Left lung (tissue), 4 donors: ENCODE measurements at regions not wholly inside any gene's neighbourhood (a gene's known extent, or its start where the extent isn't known, plus 50 kb on each side); places are given as distances from the start of the nearest gene placed in this dataset.

Experiments used
- ATAC-seq: fragments of 200-7000 bp; cut with Tn5 transposase; one replicate; pipeline ENCODE4 v1.9.1; 2020; ENCODE audit warnings: moderate library complexity
- DNase-seq, 4 donors: peaks; one replicate each; pipeline ENCODE4 v3.0.0-alpha.2; 2013 to 2020
- H3K27ac ChIP-seq, 2 donors: fragments of 200-600 bp; sonication (generic) in 1 of 2; one replicate each; pipeline versions ENCODE4 v1.5.0 to v1.8.0; 2020 to 2021
- H3K27me3 ChIP-seq, 2 donors: fragments of 200-600 bp; sonication (generic) in 1 of 2; one replicate each; pipeline versions ENCODE4 v1.5.0 to v1.8.0; 2020 to 2021
- H3K36me3 ChIP-seq, 2 donors: fragments of 200-600 bp; sonication (generic) in 1 of 2; one replicate each; pipeline versions ENCODE4 v1.5.0 to v1.8.0; 2020 to 2021
- H3K4me1 ChIP-seq, 2 donors: fragments of 200-600 bp; one replicate each; pipeline ENCODE4 v1.8.0; 2021
- H3K4me3 ChIP-seq, 2 donors: fragments of 200-600 bp; sonication (generic) in 1 of 2; one replicate each; pipeline versions ENCODE4 v1.5.0 to v1.8.0; 2020 to 2021; ENCODE audit warnings: mild to moderate bottlenecking in 1 of 2
- H3K9me3 ChIP-seq, 2 donors: fragments of 200-600 bp; sonication (generic) in 1 of 2; one replicate each; pipeline versions ENCODE4 v1.5.0 to v1.8.0; 2020 to 2021
- CTCF ChIP-seq, 2 donors: fragments of 200-600 bp; sonication (generic) in 1 of 2; IDR thresholded peaks; one replicate each; pipeline versions ENCODE4 v1.5.0 to v1.8.0; 2021; ENCODE audit warnings: antibody characterized with exemption in 2 of 2
- intact Hi-C, 2 donors: fragments of 100-400 bp; cut with DNase I; formaldehyde crosslinking; loops; one replicate each; pipeline versions ENCODE4 v1.11.2 to v1.14.2; 2022
- donor health status: DM: no; HTN: yes; CAD: no.
- donor health status: DM: no; HTN: no; CAD: no.

- no peaks in the 10 kb centered on the region for H3K36me3 ChIP-seq
- TF ChIP-seq CTCF (IDR thresholded peaks at IDR 0.05), result no peak
- H3K4me3 ChIP-seq, result peak overlapping the region; percentile 58 to 64
- intact Hi-C loops, result no loop called here
- DNase-seq (peak in 1 of 4 donors; percentile 39), ATAC-seq (peak; percentile 39)
- peaks cover 0 to 31% of the 10 kb centered on the region in 2 donors for H3K27me3 ChIP-seq
- H3K9me3 ChIP-seq, result no peaks in the 10 kb centered on the region
- peaks cover 3 to 10% of the 10 kb centered on the region in 2 donors for H3K4me1 ChIP-seq
- H3K27ac ChIP-seq, result peak overlapping the region in 1 of 2 donors; percentile 68
Observed at GRCh38 chr10:89838044-89838615, 136.7 kb downstream of the KIF20B start.

- DNase-seq (no peak), ATAC-seq (peak; percentile 34)
- Histone ChIP-seq H3K9me3 (no peaks in the 10 kb centered on the region), H3K27me3 (no peaks in the 10 kb centered on the region), H3K4me1 (peaks cover 0 to 2% of the 10 kb centered on the region in 2 donors), H3K36me3 (no peaks in the 10 kb centered on the region), H3K4me3 (no peak overlapping the region), H3K27ac (no peak overlapping the region)
- intact Hi-C loops, result no loop called here
- no peak for TF ChIP-seq CTCF (IDR thresholded peaks at IDR 0.05)
Observed at GRCh38 chr10:89845541-89846280, 144.3 kb downstream of the KIF20B start.

GRCh38 chr10:89846281-89846630 is 144.9 kb downstream of the KIF20B start:
- no peak overlapping the region for H3K27ac ChIP-seq
- no peak for DNase-seq
- TF ChIP-seq CTCF (IDR thresholded peaks at IDR 0.05), result no peak
- ATAC-seq, result peak; percentile 36
- intact Hi-C loops, result no loop called here
- no peaks in the 10 kb centered on the region for H3K36me3 ChIP-seq
- H3K9me3 ChIP-seq, result no peaks in the 10 kb centered on the region
- no peak overlapping the region for H3K4me3 ChIP-seq
- no peaks in the 10 kb centered on the region for H3K27me3 ChIP-seq
- H3K4me1 ChIP-seq, result peaks cover 0 to 2% of the 10 kb centered on the region in 2 donors

GRCh38 chr10:89846786-89847185 is 145.4 kb downstream of the KIF20B start:
- intact Hi-C loops, result no loop called here
- no peaks in the 10 kb centered on the region for H3K27me3 ChIP-seq
- ATAC-seq, result peak; percentile 18
- DNase-seq, result no peak
- no peak for TF ChIP-seq CTCF (IDR thresholded peaks at IDR 0.05)
- H3K27ac ChIP-seq, result no peak overlapping the region
- no peak overlapping the region for H3K4me3 ChIP-seq
- no peaks in the 10 kb centered on the region for H3K9me3 ChIP-seq
- peaks cover 0 to 2% of the 10 kb centered on the region in 2 donors for H3K4me1 ChIP-seq
- H3K36me3 ChIP-seq, result no peaks in the 10 kb centered on the region

- no peak overlapping the region for H3K27ac ChIP-seq
- ATAC-seq (no peak), DNase-seq (no peak)
- TF ChIP-seq CTCF (IDR thresholded peaks at IDR 0.05), result no peak
- intact Hi-C loops, result no loop called here
- no peaks in the 10 kb centered on the region for H3K36me3 ChIP-seq
- H3K4me1 ChIP-seq, result no peaks in the 10 kb centered on the region
- no peak overlapping the region for H3K4me3 ChIP-seq
- H3K27me3 ChIP-seq, result no peaks in the 10 kb centered on the region
- H3K9me3 ChIP-seq, result no peaks in the 10 kb centered on the region
Observed at GRCh38 chr10:89852872-89853271, 151.5 kb downstream of the KIF20B start.
